Suppressor macrophage treated with lipopolysaccharide for 4 hours (primary cell): ENCODE measurements at regions not wholly inside any gene's neighbourhood (a gene's known extent, or its start where the extent isn't known, plus 50 kb on each side); places are given as distances from the start of the nearest gene placed in this dataset.
A peak's percentile ranks its signal among the peaks of the same experiment; 100 is the strongest.
"Not testable (repeated sequence)": the region's sequence is repeated elsewhere in the genome, so short reads cannot be mapped to it uniquely, and the experiment has no call there.

Source experiments
- DNase-seq: peaks from one replicate; pipeline ENCODE4 v3.0.0-alpha.2; 2020

- DNase-seq, result no peak
These were observed 749.4 kb downstream of the XPNPEP1 start for GRCh38 chr10:109173937-109174336.

GRCh38 chr10:109173121-109173520 lies 750.2 kb downstream of the XPNPEP1 start:
- no peak for DNase-seq

- no peak for DNase-seq
These were observed 756.4 kb downstream of the XPNPEP1 start for GRCh38 chr10:109166935-109167334.

GRCh38 chr10:109159351-109159750 lies 764.0 kb downstream of the XPNPEP1 start:
- no peak for DNase-seq

DNA sequence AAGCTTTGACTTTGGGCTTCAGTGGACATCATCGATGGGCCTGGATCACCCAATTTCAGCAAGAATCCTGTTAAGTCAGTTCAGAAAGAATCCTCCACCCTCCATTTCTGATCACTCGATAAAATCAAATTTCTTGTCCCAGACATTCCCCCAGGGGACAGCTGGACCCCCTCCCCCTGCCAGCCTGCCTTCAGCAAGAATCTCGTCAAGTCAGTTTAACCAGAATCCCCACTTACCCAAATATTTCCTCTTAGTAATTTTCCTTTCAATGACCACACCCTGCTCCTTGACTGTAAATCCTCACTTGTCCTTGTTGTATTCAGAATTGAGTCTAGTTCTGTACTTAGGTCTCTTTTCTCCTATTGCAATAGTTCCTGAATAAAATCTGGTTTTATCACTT lies 766.9 kb downstream of the XPNPEP1 start:
- DNase-seq, result no peak

GRCh38 chr10:109149666-109150350 lies 773.5 kb downstream of the XPNPEP1 start:
- no peak for DNase-seq

DNA sequence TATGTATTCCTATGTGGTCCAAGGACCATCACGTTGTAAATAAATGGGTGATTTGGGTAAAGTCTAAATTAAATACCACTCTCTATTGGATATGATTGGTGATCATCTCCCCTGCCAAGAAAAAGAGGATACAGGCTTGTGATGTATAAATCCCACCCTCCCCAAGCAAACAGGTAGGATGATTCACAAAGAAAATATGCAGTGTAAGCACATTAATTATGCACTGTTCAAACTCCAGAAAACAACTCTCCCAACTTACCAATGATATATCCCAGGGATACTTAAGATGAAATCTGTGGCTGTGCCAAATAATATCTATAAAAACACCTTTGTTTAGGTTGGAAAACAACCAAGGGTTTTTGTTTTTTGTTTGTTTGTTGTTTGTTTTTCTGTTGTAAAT lies 795.9 kb downstream of the XPNPEP1 start:
- no peak for DNase-seq

GRCh38 chr10:109126541-109126940 lies 796.8 kb downstream of the XPNPEP1 start:
- DNase-seq, result no peak

- no peak for DNase-seq
These were observed 797.3 kb downstream of the XPNPEP1 start for GRCh38 chr10:109126016-109126415.

- DNase-seq, result no peak
These were observed 808.1 kb downstream of the XPNPEP1 start for GRCh38 chr10:109115179-109115578.

DNA sequence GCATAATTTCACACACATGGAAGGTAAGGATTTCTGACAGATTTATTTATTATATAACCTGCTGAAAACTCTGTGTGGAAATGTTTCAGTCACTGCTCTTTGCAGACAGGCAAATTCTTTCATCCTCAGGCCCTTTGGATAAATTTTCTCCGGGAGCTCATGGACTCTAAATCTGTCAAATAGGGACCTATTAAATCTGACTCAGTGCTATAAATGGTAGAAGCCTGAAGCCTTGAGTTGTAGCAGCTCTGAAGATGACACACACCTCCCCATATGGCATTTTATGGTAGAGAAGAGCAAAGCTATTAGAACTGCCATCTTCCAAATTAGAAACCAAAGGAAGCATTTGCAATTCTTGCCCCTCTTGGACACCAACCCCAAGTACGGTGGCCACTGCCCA lies 808.7 kb downstream of the XPNPEP1 start:
- DNase-seq, result no peak

DNA sequence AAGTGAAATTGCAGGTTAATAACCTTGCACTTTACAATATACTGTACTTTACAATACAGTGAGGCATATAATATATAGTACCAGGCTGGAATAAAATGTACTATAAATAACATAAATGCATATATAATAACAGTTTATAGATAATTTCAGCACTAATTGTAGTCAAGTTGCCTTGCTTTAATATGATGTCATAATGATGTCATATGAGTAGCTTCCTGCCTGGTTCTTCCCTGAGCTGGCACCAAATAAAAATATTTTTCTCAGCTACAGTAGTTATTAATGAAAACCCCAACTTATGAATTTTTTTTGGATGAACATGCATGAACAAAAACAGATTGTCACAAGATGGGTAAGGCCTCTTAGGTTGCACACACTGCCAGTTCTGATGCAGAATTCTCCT lies 816.7 kb downstream of the XPNPEP1 start:
- DNase-seq, result no peak

DNA sequence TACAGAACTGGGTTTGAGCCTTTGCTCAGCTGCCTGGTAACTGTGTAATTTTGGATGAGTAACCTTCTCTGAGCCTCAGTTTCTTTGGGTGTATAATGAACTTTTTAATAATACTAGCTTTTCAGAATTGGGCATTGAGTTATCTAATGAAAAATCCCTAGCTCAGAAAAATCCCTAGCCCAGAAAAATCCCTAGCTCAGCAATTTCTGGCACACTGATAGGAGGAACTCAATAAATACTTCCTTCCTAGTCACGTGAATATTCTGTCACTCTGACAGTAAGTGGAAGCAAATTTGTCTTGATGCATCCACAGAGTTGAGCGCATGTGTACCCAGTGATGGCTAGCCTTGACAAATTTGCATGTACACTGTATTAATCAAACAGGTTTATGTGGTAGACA lies 817.6 kb downstream of the XPNPEP1 start:
- DNase-seq, result no peak

DNA sequence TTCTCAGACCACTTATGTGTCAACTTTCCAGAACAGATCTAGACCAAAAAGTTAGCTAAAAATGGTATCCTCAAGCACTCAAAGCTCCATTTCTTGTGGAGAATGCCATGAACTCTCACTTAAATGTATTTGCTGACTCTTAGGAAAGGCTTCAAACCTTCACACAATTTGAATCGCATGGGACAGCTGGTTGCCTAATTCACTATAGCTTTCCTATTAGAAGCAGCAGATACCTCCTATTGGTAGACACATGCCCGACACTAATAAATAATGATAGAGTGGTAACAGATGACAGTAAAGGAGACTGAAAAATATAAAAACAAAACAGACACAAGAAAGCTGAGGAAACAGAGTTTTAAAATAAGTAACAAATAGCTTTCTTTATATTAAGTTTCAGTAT lies 818.5 kb downstream of the XPNPEP1 start:
- no peak for DNase-seq

- DNase-seq, result no peak
These were observed 820.0 kb downstream of the XPNPEP1 start for GRCh38 chr10:109103278-109103677.

DNA sequence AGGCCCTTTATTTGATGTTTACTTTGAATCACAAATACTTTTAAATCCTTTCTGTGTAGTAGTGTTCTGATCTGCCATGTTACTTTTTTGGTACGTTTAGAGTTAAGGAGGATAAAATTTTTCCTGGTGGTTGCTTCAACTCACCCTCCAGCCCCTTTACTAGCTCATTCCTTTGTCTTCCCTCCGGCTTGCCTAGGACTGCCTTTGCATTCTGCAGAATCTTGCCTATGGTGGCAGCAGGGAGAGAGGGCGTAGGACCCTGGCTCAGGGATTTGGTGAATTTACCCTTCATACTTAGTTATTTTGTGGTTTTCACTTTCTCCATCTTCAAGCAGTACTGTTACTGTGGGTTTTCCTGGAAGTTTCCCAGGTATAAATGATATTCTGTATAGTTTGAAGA lies 833.5 kb downstream of the XPNPEP1 start:
- DNase-seq, result no peak

- DNase-seq, result no peak
These were observed 851.8 kb downstream of the XPNPEP1 start for GRCh38 chr10:109071539-109071938.

DNA sequence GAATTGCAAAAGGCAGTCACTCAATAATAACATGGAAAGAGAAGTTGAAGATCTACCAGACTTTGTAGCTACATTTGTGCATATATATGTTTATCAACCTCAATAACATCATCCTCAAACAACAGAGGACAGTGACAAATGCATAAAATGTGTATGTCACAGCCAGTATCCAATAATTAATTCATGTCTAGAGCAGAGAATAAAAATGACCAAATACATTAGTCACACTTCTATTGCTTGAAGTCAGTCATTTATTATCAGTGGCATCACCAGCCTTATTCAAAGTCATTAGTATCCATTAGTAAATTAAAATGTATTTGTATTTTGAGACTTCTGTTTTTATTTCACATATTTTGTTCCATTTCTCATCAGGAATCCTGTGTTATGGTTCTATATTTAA lies 852.8 kb downstream of the XPNPEP1 start:
- no peak for DNase-seq

GRCh38 chr10:109067031-109067430 lies 856.3 kb downstream of the XPNPEP1 start:
- no peak for DNase-seq

GRCh38 chr10:109065821-109066220 lies 857.5 kb downstream of the XPNPEP1 start:
- no peak for DNase-seq

DNA sequence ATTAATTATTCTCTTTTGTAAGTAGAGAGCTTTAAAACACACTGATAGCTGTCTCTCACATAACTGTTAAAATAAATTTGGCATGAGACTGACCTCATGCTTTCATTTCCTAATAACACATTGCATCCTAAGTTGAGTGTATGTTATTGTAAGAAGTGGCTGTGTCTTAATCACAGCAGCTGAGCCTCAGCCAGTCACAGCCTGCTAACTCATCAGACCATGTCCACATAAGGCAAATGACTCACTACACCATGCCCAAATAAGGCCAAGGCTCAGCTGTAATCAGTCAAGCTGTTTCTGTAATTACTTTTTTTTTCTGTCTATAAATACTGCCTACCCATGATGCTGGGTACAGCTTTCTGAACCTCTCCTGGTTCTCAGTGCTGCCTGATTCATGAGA lies 860.9 kb downstream of the XPNPEP1 start:
- peak; percentile 6 for DNase-seq

- DNase-seq, result no peak
These were observed 868.1 kb downstream of the XPNPEP1 start for GRCh38 chr10:109055243-109055642.

DNA sequence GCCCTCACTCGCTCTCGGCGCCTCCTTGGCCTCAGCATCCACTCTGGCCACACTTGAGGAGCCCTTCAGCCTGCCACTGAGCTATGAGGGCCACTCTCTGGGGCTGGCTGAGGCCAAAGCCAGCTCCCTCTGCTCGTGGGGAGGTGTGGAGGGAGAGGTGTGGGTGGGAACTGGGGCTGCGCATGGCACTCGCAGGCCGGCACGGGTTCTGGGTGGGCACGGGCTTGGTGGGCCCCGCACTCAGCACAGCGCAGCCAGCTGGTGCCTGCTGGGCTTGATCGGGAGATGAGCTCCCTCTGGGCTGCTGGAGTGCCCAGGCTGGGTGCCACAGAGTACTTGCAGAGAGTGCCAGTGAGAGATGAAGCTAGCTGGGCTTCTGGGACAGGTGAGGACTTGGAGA lies 875.5 kb downstream of the XPNPEP1 start:
- no peak for DNase-seq

DNA sequence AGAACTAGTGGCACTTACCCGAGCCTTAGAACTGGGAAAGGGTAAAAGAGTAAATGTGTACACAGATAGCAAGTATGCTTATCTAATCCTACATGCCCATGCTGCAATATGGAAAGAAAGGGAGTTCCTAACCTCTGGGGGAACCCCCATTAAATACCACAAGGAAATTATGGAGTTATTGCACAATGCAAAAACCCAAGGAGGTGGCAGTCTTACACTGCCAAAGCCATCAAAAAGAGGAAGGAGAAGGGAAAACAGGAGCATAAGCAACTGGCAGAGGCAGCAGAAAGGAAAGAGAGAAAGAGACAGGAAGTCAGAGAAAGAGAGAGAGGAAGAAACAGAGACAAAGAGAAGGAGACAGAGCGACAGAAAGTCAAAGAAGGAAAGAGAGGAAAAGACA lies 876.9 kb downstream of the XPNPEP1 start:
- not testable (repeated sequence) for DNase-seq

GRCh38 chr10:109040622-109041021 lies 882.7 kb downstream of the XPNPEP1 start:
- no peak for DNase-seq

- no peak for DNase-seq
These were observed 885.3 kb downstream of the XPNPEP1 start for GRCh38 chr10:109037978-109038377.
